ENCODE measurements at regions not wholly inside any gene's neighbourhood (a gene's known extent, or its start where the extent isn't known, plus 50 kb on each side); places are given as distances from the start of the nearest gene placed in this dataset.

- no peak for DNase-seq (ENCODE audit: low spot score)
Measured at GRCh38 chr2:858646-859045, 92.0 kb upstream of the SNTG2 start.

GRCh38 chr2:857937-858336 lies 92.7 kb upstream of the SNTG2 start:
- no peak for DNase-seq (ENCODE audit: low spot score)

- DNase-seq (ENCODE audit: low spot score): no peak
Measured at GRCh38 chr2:857081-857480, 93.6 kb upstream of the SNTG2 start.

GRCh38 chr2:856456-856855 lies 94.2 kb upstream of the SNTG2 start:
- DNase-seq (ENCODE audit: low spot score): no peak

- no peak for DNase-seq (ENCODE audit: low spot score)
Measured at GRCh38 chr2:856041-856440, 94.6 kb upstream of the SNTG2 start.

DNA sequence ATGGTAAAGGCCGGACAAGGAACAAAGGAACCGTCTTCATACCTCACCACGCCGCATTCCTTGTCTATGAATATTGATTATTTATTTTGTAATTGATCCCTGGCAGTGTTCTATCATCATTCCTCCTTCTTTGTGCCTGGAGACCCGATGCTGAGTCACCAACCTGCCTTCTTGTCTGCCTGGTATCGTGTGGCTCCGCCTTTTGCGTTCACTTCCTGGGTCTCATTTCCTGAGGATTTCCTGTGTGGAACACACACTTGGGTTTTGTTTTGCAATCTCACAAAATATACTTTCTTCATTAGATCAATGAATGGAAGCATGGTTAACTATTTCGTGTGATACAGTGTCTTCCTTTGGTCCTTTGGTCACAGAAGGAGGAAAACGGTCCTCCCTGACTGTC lies 95.5 kb upstream of the SNTG2 start:
- DNase-seq (ENCODE audit: low spot score): no peak

DNA sequence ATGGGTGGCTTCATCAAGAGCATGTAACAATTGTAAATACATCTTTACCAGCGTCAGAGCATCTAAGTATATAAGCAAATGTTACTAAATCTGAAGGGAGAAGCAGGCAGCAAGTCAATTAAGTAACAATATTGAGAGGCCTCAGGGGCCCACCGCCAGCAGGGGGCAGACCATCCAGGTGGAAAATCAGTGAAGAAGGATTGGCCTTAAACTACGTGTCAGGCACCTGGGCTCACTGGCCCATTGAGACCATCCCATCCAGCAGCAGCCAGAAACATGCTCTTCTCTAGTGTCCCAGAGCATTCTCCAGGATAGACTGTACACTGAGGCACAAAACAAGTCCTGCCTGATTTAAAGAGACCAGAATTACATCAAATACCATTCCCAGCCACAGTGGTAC lies 96.2 kb upstream of the SNTG2 start:
- no peak for DNase-seq (ENCODE audit: low spot score)

- no peak for DNase-seq (ENCODE audit: low spot score)
Measured at GRCh38 chr2:853203-853870, 97.3 kb upstream of the SNTG2 start.

DNA sequence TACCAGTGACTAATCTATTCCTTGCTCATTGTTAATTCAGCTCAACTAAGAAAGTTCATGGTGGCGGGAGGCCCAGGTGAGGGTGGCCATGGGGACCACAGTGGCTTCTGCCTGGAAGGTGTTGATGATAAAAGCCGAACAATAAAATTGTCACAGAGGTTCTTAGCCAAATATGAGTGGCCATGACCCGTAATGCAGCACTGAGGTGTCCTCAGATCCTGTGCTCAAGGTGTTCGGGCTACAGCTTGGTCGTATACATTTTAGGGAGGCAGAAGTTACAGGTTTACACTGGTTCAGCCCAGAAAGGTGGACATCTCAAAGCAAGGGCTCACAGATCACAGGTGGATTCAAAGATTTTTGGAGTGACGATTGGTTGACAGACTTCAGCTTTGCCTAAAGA lies 98.5 kb upstream of the SNTG2 start:
- DNase-seq (ENCODE audit: low spot score): no peak

DNA sequence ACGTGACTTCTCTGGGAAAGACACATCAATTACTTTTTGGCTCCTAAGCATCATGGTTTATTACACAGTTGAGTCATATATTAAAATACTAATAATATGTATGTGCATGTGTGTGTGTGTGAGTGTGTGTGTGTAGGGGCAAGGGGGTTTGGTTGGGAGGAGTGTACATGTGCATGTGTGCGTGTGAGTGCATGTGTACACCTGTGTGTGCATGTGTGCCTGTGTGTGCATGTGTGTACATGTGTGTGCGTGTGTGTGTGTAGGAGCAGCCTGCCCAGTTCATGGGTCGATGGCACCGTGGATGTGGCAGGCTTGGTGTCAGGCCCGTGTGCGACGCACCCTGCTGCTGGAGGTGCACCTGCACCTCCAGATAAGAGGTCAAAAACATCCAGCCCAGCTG lies 99.0 kb upstream of the SNTG2 start:
- no peak for DNase-seq (ENCODE audit: low spot score)

GRCh38 chr2:851078-851477 lies 99.6 kb upstream of the SNTG2 start:
- no peak for DNase-seq (ENCODE audit: low spot score)

- DNase-seq (ENCODE audit: low spot score): no peak
Measured at GRCh38 chr2:850429-850828, 100.2 kb upstream of the SNTG2 start.

GRCh38 chr2:848099-848498 lies 102.5 kb upstream of the SNTG2 start:
- DNase-seq (ENCODE audit: low spot score): no peak

DNA sequence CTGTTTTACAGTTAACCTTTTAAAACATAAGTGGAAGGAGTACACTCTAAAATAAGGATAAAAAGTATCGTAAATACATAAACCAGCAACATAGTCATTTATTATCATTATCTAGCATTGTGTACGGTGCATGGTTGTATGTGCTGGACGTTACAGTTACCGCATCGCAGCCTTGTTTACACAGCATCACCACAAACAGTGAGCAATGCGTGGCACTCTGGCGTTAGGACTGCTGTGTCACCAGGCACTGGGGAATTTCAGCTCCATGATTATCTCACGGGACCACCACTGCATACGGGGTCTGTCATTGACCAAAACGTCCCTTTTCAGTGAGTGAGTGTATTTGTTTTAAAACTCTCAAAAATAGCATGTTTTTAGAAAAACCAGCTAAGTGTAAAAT lies 103.0 kb upstream of the SNTG2 start:
- no peak for DNase-seq (ENCODE audit: low spot score)

GRCh38 chr2:844715-845114 lies 105.9 kb upstream of the SNTG2 start:
- no peak for DNase-seq (ENCODE audit: low spot score)

DNA sequence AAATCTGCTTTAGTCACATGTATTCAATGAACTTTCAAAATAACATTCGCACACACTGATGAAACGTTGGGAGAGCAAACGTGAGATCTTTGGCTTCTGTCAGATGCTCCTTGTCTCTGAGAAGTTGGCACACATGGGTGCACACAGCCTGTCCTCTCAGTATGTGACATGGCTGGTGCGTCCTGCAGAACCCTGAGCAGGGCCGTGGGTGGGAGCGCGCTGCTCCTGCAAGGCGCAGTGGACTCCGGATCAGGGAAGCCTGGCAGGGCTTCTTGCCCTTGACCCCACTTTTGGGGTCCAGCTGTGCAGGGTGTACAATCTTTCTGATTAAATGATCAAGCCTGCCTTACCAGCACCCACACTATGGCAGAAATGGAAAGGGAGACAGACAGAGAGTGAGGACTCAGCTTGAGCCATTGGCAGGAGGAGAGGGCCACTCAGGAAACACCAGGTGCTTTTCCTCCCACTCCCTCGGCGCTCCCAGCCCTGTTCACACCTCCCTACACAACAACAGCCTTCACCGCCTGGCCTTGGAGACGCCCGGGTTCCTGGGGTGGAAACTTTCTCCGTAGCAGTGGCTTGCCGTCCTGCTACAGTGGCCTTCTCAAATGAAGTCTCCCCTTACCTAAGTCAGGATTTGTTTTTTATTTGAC lies 108.4 kb upstream of the SNTG2 start:
- no peak for DNase-seq (ENCODE audit: low spot score)

GRCh38 chr2:841036-841435 lies 109.6 kb upstream of the SNTG2 start:
- DNase-seq (ENCODE audit: low spot score): peak; percentile 18

- no peak for DNase-seq (ENCODE audit: low spot score)
Measured at GRCh38 chr2:834233-834632, 116.4 kb upstream of the SNTG2 start.

DNA sequence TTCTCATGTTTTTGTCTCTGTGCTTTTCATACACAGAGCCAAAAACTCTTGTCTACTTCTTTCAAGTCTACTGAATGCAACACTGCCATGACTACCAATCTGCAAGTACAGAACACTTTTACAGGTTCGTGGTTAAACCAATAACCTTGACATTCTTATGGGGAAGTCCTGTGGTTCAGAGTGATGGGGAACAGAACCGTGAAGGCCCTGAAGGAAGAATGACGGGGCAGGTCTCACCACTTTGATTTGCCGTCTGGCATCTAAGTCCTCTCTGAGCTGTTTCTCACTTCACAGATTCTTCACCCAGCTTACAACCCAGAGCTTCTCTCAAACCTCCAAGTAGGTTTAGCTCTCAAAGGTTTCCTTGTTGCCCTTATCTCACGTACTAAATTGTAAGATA lies 117.5 kb upstream of the SNTG2 start:
- DNase-seq (ENCODE audit: low spot score): no peak

DNA sequence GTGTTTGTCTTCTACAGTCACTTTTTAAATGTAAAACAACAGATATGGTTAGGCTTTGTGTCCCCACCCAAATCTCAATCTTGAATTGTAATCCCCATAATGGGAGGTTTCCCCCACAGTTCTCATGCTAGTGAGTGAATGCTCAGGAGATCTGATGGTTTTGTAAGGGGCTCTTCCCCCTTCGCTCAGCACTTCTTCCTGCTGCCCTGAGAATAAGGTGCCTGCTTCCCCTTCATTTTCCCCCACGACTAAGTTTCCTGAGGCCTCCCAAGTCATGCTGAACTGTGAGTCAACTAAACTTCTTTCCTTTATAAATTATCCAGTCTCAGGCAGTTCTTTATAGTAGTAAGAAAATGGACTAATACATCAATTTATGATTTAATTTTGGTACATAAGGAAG lies 118.0 kb upstream of the SNTG2 start:
- no peak for DNase-seq (ENCODE audit: low spot score)

GRCh38 chr2:831622-832021 lies 119.0 kb upstream of the SNTG2 start:
- no peak for DNase-seq (ENCODE audit: low spot score)

GRCh38 chr2:831225-831536 lies 119.5 kb upstream of the SNTG2 start:
- no peak for DNase-seq (ENCODE audit: low spot score)

DNA sequence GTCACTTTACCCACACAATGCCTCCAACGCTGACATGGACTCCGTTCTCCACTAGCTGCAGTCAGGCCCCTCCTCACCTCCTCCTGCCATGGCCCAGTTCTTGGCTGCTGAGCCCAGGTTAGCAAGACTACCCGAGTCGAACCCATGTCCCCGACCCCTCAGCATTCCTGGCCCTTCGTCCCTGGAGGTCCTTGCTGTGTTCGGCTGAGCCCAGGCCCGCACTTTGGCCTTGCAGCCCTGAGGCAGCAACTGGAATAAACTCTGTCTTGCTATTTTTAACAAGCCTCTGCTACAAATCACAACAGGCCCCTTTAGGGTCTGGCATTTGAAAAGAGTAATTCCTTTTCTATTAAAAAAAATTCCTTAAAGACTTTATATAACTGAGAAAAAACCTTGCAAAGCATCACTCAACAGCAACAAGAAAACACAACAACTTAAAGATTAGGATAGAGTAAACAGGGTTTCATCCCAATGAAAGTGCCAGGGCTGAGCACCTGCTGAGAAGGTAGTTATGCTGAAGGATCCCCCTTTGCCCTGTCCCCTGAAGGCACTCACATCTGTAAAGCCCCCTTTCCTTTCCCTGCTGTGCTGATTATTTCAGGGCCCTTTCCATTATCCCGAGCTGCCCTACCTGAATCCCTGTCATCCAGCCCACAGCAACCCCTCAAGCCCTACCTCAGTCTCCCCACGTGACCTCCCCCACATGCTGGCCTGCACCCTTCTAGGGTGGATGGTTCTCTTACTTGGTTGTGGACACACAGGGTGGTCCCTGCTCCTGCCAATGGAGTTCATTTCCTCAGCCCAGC lies 120.0 kb upstream of the SNTG2 start:
- no peak for DNase-seq (ENCODE audit: low spot score)

DNA sequence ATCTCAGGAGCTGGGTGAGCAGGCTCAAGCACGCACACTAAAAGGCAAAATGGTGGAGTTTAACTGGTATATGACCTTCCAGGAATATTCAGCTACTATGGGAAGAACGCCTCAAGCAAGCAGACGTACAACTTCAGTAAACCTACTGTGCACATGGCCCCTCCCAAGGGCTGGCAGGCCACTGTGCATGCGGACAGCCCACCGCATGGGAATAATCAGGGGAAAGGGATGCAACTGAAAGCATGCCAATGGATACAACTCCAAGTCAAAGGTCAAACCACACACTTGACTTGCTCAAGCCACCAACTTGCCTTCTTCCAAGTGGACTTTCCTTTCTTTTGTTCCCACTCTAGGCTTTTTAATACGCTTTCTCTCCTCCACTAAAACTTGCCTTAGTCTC lies 121.6 kb upstream of the SNTG2 start:
- no peak for DNase-seq (ENCODE audit: low spot score)

Data from COLO829 (cell line).